A673 (cell line): ENCODE measurements at regions not wholly inside any gene's neighbourhood (a gene's known extent, or its start where the extent isn't known, plus 50 kb on each side); places are given as distances from the start of the nearest gene placed in this dataset.

Experiments
- CTCF ChIP-seq: fragments of 300-800, 200-600 bp; sonication (generic); conservative IDR thresholded peaks from 2 replicates; pipeline ENCODE4 v1.5.1; 2017; ENCODE audit warnings: low read depth, mild to moderate bottlenecking, antibody characterized with exemption, low read length, moderate library complexity, mixed read lengths
- EZH2 ChIP-seq: fragments of 200-600 bp; sonication (generic); IDR thresholded peaks from 2 replicates; pipeline ENCODE4 v1.6.1; 2017; ENCODE audit warnings: borderline replicate concordance, low read depth, mild to moderate bottlenecking, mixed read lengths, antibody characterized with exemption, low read length; ENCODE audit not compliant: poor library complexity, severe bottlenecking

- TF ChIP-seq CTCF (no peak), EZH2 (no peak)
Observed at GRCh38 chr5:152456815-152457443, 51.9 kb upstream of the NMUR2 start.
